ENCODE measurements at regions not wholly inside any gene's neighbourhood (a gene's known extent, or its start where the extent isn't known, plus 50 kb on each side); places are given as distances from the start of the nearest gene placed in this dataset.

GRCh38 chr3:117322866-117323265 lies 613.3 kb downstream of the TUSC7 start:
- no peak for DNase-seq

- no peak for DNase-seq
Observed at GRCh38 chr3:117346901-117347300, 637.3 kb downstream of the TUSC7 start.

- no peak for DNase-seq
Observed at GRCh38 chr3:117348884-117349283, 639.3 kb downstream of the TUSC7 start.

GRCh38 chr3:117349566-117349965 lies 640.0 kb downstream of the TUSC7 start:
- no peak for DNase-seq

GRCh38 chr3:117350371-117350770 lies 640.8 kb downstream of the TUSC7 start:
- no peak for DNase-seq

- DNase-seq, result peak; percentile 69
Observed at GRCh38 chr3:117355566-117355965, 646.0 kb downstream of the TUSC7 start.

GRCh38 chr3:117356091-117356705 lies 646.6 kb downstream of the TUSC7 start:
- DNase-seq, result no peak

- no peak for DNase-seq
Observed at GRCh38 chr3:117358717-117359314, 649.2 kb downstream of the TUSC7 start.

GRCh38 chr3:117366574-117366973 lies 657.0 kb downstream of the TUSC7 start:
- DNase-seq, result no peak

GRCh38 chr3:117367861-117368260 lies 658.3 kb downstream of the TUSC7 start:
- no peak for DNase-seq

- no peak for DNase-seq
Observed at GRCh38 chr3:117380631-117381030, 671.1 kb downstream of the TUSC7 start.

GRCh38 chr3:117393119-117393518 lies 683.5 kb downstream of the TUSC7 start:
- DNase-seq, result no peak

GRCh38 chr3:117398141-117398899 lies 688.7 kb downstream of the TUSC7 start:
- no peak for DNase-seq

- peak; percentile 28 for DNase-seq
Observed at GRCh38 chr3:117399311-117400078, 689.9 kb downstream of the TUSC7 start.

- DNase-seq, result no peak
Observed at GRCh38 chr3:117400303-117400702, 690.7 kb downstream of the TUSC7 start.

- no peak for DNase-seq
Observed at GRCh38 chr3:117404141-117404540, 694.6 kb downstream of the TUSC7 start.

GRCh38 chr3:117404730-117405129 lies 695.2 kb downstream of the TUSC7 start:
- no peak for DNase-seq

- no peak for DNase-seq
Observed at GRCh38 chr3:117405359-117405758, 695.8 kb downstream of the TUSC7 start.

GRCh38 chr3:117407317-117407716 lies 697.7 kb downstream of the TUSC7 start:
- peak; percentile 36 for DNase-seq

- DNase-seq, result no peak
Observed at GRCh38 chr3:117408811-117409210, 699.2 kb downstream of the TUSC7 start.

GRCh38 chr3:117409256-117409655 lies 699.7 kb downstream of the TUSC7 start:
- no peak for DNase-seq

GRCh38 chr3:117409701-117410459 lies 700.3 kb downstream of the TUSC7 start:
- DNase-seq, result no peak

GRCh38 chr3:117411971-117412370 lies 702.4 kb downstream of the TUSC7 start:
- DNase-seq, result no peak

All from NCI-H1694 treated with DMSO at 0.1 percent for 48 hours (cell line).